Esophagus muscularis mucosa (tissue), 4 donors: ENCODE measurements at regions not wholly inside any gene's neighbourhood (a gene's known extent, or its start where the extent isn't known, plus 50 kb on each side); places are given as distances from the start of the nearest gene placed in this dataset.

Source experiments
- DNase-seq: peaks from one replicate; pipeline ENCODE4 v3.0.0-alpha.2; 2017; ENCODE audit errors: extremely low spot score
- H3K27ac ChIP-seq, 4 donors: fragments of 200-600 bp; sonication (generic); replicated peaks in 1 of 4; 1 replicate in 3 of 4; 2 replicates in 1 of 4; pipeline ENCODE4 v1.5.1; 2016 to 2019; ENCODE audit warnings: mild to moderate bottlenecking in 1 of 4
- H3K27me3 ChIP-seq, 4 donors: fragments of 200-600 bp; sonication (generic); one replicate each; pipeline versions ENCODE4 v1.5.1 to v1.6.0; 2016 to 2019
- H3K36me3 ChIP-seq, 4 donors: fragments of 200-600 bp; sonication (generic); one replicate each; pipeline ENCODE4 v1.5.1; 2016 to 2019
- H3K4me1 ChIP-seq, 4 donors: fragments of 200-600 bp; sonication (generic); one replicate each; pipeline ENCODE4 v1.5.1; 2016 to 2019
- H3K4me3 ChIP-seq, 4 donors: fragments of 200-600 bp; sonication (generic); 1 replicate in 2 of 4; 2 replicates in 2 of 4; pipeline ENCODE4 v1.5.1; 2016 to 2019; ENCODE audit warnings: mild to moderate bottlenecking in 4 of 4, moderate library complexity in 1 of 4
- H3K9me3 ChIP-seq, 4 donors: fragments of 200-600 bp; sonication (generic); 1 replicate in 3 of 4; 2 replicates in 1 of 4; pipeline ENCODE4 v1.5.1; 2016 to 2019
- EP300 ChIP-seq: sonication (generic); formaldehyde crosslinking; IDR thresholded peaks from one replicate; pipeline ENCODE4 v1.6.1; 2017; ENCODE audit warnings: antibody characterized with exemption
- POLR2A ChIP-seq: fragments of 450-650 bp; IDR thresholded peaks from one replicate; pipeline ENCODE4 v1.6.1; 2017; ENCODE audit warnings: antibody characterized with exemption, moderate library complexity, mild to moderate bottlenecking, low read depth
- POLR2AphosphoS5 ChIP-seq, 2 donors: sonication (generic); formaldehyde crosslinking; IDR thresholded peaks; one replicate each; pipeline ENCODE4 v1.6.1; 2017; ENCODE audit warnings: antibody characterized with exemption in 2 of 2
- WGBS: methylation state at CpG from one replicate; pipeline ENCODE4 v1.1.5; 2018; 5-methylcytosine and 5-hydroxymethylcytosine counted together
- intact Hi-C: fragments of 100-400 bp; cut with DNase I; formaldehyde crosslinking; loops from one replicate; pipeline ENCODE4 v1.15.1; 2023
- TF ChIP-seq, protein P1 (sequence below), 3 experiments: fragments of 200-600 bp in 2 of 3; fragments of 450-650 bp in 1 of 3; sonication (generic) in 2 of 3; IDR thresholded peaks; one replicate each; pipeline ENCODE4 v1.5.1; 2017 to 2019; ENCODE audit warnings: antibody characterized with exemption in 3 of 3, mild to moderate bottlenecking in 2 of 3, moderate library complexity in 1 of 3

DNA sequence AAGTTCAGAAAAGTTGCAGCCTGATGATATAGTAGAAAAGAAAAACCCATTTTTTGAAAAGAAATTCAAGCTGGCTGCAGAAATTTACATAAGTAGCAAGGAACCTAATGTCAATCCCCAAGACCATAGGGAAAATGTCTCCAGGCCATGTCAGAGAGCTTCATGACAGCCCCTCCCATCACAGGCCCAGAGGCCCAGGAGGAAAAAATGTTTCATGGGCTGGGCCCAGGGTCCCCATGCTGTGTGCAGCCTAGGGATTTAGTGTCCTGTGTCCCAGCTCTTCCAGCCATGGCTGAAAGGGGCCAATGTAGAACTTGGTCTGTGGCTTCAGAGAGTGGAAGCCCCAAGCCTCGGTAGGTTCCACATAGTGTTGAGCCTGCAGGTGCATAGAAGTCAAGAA lies 220.3 kb downstream of the CSNK1G3 start:
- H3K36me3 ChIP-seq = no peaks in the 10 kb centered on the region
- no peak for DNase-seq
- TF ChIP-seq POLR2A (no peak), EP300 (no peak), POLR2AphosphoS5 (IDR thresholded peaks at IDR 0.05) (no peak)
- TF ChIP-seq, protein P1, sequence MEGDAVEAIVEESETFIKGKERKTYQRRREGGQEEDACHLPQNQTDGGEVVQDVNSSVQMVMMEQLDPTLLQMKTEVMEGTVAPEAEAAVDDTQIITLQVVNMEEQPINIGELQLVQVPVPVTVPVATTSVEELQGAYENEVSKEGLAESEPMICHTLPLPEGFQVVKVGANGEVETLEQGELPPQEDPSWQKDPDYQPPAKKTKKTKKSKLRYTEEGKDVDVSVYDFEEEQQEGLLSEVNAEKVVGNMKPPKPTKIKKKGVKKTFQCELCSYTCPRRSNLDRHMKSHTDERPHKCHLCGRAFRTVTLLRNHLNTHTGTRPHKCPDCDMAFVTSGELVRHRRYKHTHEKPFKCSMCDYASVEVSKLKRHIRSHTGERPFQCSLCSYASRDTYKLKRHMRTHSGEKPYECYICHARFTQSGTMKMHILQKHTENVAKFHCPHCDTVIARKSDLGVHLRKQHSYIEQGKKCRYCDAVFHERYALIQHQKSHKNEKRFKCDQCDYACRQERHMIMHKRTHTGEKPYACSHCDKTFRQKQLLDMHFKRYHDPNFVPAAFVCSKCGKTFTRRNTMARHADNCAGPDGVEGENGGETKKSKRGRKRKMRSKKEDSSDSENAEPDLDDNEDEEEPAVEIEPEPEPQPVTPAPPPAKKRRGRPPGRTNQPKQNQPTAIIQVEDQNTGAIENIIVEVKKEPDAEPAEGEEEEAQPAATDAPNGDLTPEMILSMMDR (IDR thresholded peaks at IDR 0.05) = no peak
- no peaks in the 10 kb centered on the region for H3K27me3 ChIP-seq
- no CpG with 5 or more reads among the region's 1 CpG for WGBS
- H3K4me3 ChIP-seq = no peak overlapping the region
- peaks cover 0 to 11% (median 3%) of the 10 kb centered on the region in 4 donors for H3K9me3 ChIP-seq
- H3K27ac ChIP-seq = no peak overlapping the region
- intact Hi-C loops = no loop called here
- no peaks in the 10 kb centered on the region for H3K4me1 ChIP-seq

DNA sequence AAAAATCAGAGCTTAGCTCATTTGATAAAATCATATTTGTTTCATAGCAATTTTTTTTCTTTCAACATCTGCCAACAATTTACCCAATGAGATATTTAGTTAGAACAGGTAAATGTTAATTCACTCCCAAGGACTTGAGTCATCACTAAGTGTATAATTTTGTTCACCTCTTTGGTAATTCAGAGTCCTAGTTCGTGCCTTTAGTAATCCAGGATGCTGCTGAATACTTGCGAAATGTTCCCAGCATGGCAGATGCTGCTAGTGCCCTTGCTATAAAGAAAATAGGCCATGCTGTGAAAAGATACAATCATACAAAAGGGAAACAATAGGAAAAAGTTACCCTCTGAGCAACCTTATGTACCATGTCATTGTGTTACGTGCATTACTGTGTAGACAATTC lies 210.5 kb downstream of the CSNK1G3 start:
- 66% methylated on average over 3 of the region's 3 CpGs for WGBS
- Histone ChIP-seq H3K9me3 (peaks cover 0 to 3% (median 0%) of the 10 kb centered on the region in 4 donors), H3K36me3 (no peaks in the 10 kb centered on the region), H3K27me3 (no peaks in the 10 kb centered on the region), H3K27ac (no peak overlapping the region), H3K4me1 (no peaks in the 10 kb centered on the region), H3K4me3 (no peak overlapping the region)
- TF ChIP-seq POLR2AphosphoS5 (IDR thresholded peaks at IDR 0.05) = no peak
- no peak for TF ChIP-seq EP300
- TF ChIP-seq, protein P1 (IDR thresholded peaks at IDR 0.05) = no peak
- no peak for TF ChIP-seq POLR2A
- intact Hi-C loops = no loop called here
- DNase-seq = no peak

DNA sequence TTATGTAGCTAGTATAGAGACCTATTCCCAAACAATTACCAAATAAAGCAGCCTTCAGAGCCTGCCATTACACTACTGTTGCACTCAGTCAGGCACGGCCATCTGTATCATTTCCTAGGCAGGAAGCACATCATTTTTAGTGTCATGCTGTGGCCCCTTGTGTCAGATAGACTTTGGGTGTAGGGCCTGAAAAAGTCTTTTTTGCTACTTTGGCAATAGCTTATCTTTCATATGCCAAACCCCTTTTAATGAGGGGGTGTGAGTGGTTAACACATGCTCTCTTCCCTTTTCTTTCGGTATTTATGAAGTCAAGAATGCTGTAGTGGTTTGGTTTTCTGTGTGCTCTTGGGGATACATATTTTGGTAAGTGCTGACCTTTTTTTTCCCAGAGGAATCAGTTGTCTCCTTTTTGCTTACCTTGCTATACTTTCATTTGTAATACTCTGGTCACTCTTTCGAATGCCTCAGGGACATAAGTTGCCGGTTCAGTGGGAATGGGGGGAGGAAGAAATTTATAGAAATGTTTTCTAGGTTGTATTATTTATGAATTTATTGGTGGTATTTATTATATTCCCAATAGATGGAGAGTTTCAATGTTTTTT lies 209.8 kb downstream of the CSNK1G3 start:
- TF ChIP-seq POLR2AphosphoS5 (IDR thresholded peaks at IDR 0.05) = no peak
- TF ChIP-seq, protein P1 (IDR thresholded peaks at IDR 0.05) = no peak
- no peak for TF ChIP-seq EP300
- TF ChIP-seq POLR2A = no peak
- H3K4me1 ChIP-seq = no peaks in the 10 kb centered on the region
- intact Hi-C loops = no loop called here
- no peak for DNase-seq
- no peak overlapping the region for H3K4me3 ChIP-seq
- H3K36me3 ChIP-seq = no peaks in the 10 kb centered on the region
- peaks cover 0 to 3% (median 0%) of the 10 kb centered on the region in 4 donors for H3K9me3 ChIP-seq
- 79% methylated on average over 4 of the region's 4 CpGs for WGBS
- H3K27ac ChIP-seq = no peak overlapping the region
- no peaks in the 10 kb centered on the region for H3K27me3 ChIP-seq

DNA sequence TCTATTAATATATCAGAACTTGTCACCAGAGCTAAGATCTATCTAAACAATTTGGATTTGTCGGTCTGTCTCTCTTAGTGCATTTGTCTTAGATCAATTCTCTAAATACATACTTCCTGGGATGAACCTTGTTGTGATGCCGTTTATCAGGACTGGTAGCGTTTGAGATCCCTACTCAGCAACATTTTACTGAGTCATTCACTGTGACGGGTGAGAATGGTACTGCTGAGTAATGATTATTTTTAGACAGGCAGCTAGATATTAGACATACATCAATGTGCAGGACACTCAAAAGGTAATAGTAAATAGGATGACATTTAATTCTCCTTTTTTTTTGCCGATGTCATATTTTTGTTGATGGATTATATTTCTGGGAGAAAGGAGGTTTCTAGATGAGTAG lies 209.0 kb downstream of the CSNK1G3 start:
- H3K27me3 ChIP-seq = no peaks in the 10 kb centered on the region
- WGBS = 84% methylated on average over 5 of the region's 5 CpGs
- no peak for DNase-seq
- TF ChIP-seq POLR2A (no peak), POLR2AphosphoS5 (IDR thresholded peaks at IDR 0.05) (no peak), EP300 (no peak)
- TF ChIP-seq, protein P1 (IDR thresholded peaks at IDR 0.05) = no peak
- peaks cover 0 to 3% (median 0%) of the 10 kb centered on the region in 4 donors for H3K9me3 ChIP-seq
- no peaks in the 10 kb centered on the region for H3K4me1 ChIP-seq
- no peak overlapping the region for H3K27ac ChIP-seq
- no peaks in the 10 kb centered on the region for H3K36me3 ChIP-seq
- intact Hi-C loops = no loop called here
- no peak overlapping the region for H3K4me3 ChIP-seq

DNA sequence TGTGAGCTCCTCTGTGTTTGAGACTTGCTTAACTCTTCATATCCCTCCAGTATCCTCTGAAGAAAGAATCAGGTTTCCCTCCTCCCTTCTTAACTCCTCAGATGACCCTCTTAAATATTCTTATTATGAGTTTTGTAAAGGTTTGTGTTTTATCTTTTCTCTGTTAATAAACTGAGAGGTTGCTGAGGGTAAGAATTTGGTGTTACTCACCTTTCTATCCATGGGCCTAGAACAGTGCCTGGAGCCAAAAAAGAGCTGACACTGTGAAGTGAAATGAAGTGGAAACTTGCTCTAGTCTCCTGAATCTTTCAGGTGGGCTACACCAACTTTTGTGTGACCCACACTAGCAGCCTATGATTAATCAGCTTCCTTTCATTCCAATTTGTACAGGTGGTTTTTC lies 208.4 kb downstream of the CSNK1G3 start:
- TF ChIP-seq EP300 (no peak), POLR2A (no peak), POLR2AphosphoS5 (IDR thresholded peaks at IDR 0.05) (no peak)
- TF ChIP-seq, protein P1 (IDR thresholded peaks at IDR 0.05) = no peak
- no peak overlapping the region for H3K27ac ChIP-seq
- H3K27me3 ChIP-seq = no peaks in the 10 kb centered on the region
- no peaks in the 10 kb centered on the region for H3K9me3 ChIP-seq
- no peak overlapping the region for H3K4me3 ChIP-seq
- intact Hi-C loops = no loop called here
- H3K4me1 ChIP-seq = no peaks in the 10 kb centered on the region
- no peak for DNase-seq
- H3K36me3 ChIP-seq = no peaks in the 10 kb centered on the region
